HG02884 (cell line): ENCODE measurements at regions not wholly inside any gene's neighbourhood (a gene's known extent, or its start where the extent isn't known, plus 50 kb on each side); places are given as distances from the start of the nearest gene placed in this dataset.
"Not testable (repeated sequence)": the region's sequence is repeated elsewhere in the genome, so short reads cannot be mapped to it uniquely, and the experiment has no call there.

ENCODE experiments used
- ATAC-seq: cut with Tn5 transposase; IDR thresholded peaks from one replicate; pipeline ENCODE4 v1.9.1; 2021; ENCODE audit warnings: mild to moderate bottlenecking, moderate library complexity; ENCODE audit not compliant: unreplicated experiment

DNA sequence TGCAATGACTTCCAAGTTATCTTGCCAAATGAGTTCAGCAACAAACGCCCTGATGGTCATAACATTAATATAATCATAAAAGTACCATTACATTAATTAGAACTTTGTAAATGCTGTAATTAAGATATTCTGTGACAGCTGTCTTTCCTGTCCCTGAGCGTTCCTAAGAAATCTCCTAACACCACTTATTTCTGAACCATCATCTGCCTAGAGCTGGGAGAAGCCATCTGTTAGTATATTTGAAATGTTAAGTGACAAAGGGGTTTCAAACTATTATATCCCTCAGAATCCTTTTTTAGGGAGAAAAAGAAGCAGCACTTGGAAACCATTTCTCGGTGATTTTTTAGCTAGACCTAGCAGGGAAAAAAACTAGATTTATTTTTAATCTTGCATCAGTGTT, 657.5 kb downstream of the FAM181B start:
- no peak for ATAC-seq

DNA sequence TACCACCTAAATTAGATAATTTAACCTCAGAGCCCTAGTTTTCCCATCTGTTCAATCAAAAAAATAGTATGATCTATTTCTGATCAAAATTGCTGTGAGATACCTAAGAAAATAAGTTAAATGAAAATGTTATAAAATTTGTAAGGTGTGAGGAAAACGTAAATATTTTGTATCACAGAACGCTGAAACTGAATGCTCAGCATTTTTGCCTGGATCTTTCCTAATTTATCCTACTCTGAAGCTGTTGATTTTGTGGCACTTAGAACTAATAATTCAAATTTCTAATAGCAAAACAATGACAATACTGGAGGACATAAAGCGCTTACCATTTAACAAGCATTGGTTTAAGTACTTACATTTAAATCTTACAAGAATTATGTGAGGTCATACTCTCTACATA, 674.2 kb downstream of the FAM181B start:
- no peak for ATAC-seq

- no peak for ATAC-seq
These were observed 677.2 kb downstream of the FAM181B start for GRCh38 chr11:82056450-82056849.

DNA sequence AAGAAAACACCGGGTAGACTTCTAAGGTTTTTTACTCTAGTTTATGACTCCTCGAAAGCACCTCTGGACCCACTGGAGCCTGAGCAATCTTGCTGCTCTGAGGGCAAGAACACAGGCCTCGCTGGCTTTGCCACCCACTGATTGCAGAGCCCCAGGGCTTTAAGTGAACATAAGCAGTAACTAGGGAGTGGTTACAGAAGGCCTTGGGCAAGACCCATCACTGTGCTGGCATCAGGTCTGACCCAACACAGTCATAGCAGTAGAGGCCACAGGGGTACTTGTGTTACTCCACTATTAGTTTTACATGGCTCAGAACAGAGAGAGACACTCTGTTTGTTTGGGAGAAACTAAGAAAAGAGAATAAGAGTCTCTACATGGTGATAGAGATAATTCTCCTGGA, 684.5 kb downstream of the FAM181B start:
- ATAC-seq = no peak

GRCh38 chr11:82047200-82047599, 686.5 kb downstream of the FAM181B start:
- no peak for ATAC-seq

DNA sequence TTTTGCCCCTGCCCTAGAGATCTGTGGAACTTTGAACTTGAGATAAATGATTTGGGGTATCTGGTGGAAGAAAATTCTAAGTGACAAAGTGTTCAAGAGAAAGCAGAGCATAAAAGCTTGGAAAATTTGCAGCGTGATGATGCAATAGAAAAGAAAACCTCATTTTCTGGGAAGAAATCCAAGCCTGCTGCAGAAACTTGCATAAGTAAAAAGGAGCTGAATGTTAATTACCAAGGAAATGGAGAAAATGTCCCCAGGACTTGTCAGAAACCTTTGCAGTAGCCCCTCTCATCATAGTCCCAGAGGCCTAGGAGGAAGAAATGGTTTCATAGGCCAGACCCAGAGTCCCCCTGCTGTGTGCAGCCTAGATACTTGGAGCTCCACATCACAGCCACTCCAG, 686.9 kb downstream of the FAM181B start:
- ATAC-seq = no peak

GRCh38 chr11:82045748-82046457, 687.8 kb downstream of the FAM181B start:
- no peak for ATAC-seq

- ATAC-seq = no peak
These were observed 690.3 kb downstream of the FAM181B start for GRCh38 chr11:82043316-82043715.

DNA sequence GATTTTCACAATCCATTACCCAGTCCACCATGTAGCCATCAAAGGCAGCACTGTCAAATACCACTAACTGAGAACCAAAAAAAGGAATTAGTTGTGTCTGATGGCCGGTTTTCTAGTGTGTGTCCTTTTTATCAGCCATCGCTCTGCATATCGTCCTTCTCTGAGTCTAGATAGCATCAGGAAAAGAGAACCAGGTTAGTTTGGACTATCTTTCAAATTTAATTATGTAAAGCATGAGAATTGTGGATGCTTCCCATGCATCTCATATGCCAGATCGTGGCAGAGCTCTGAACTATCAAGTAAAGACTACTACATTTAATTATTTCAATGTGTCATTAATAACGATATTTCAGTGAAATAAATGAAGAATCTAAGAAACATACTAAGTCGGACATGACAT, 691.9 kb downstream of the FAM181B start:
- ATAC-seq = no peak

GRCh38 chr11:82038154-82038553, 695.5 kb downstream of the FAM181B start:
- no peak for ATAC-seq

- ATAC-seq = no peak
These were observed 699.1 kb downstream of the FAM181B start for GRCh38 chr11:82034527-82034926.

DNA sequence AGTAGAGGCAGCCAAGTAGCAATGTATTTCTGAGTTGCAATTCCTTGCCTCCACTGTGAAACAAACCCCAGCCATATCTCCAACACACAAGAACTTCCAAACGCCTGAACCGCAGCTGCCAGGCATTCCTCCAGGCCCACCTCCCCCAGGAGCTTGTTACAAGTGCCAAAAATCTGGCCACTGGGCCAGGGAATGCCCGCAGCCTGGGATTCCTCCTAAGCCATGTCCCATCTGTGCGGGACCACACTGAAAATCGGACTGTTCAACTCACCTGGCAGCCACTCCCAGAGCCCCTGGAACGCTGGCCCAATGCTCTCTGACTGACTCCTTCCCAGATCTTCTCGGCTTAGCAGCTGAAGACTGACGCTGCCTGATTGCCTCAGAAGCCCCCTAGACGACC, 706.3 kb downstream of the FAM181B start:
- not testable (repeated sequence) for ATAC-seq

DNA sequence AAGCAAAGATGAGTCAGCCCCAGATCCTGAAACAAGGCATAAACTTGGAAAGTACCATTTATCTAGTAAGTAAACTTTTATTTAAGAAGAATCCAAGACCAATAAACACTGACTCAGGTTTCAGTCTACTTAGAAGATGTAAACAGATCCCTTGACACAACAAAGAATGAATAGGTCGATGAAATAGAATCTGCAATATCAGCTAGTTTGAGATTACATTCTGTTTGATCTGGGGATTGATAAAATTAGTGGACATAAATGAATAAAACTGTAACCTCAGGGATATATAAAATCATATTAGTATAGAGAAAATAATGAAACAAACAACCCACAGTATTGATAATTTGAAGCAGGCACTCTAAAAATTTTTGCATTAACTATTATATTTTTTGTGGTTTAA, 708.9 kb downstream of the FAM181B start:
- ATAC-seq = no peak

- ATAC-seq = no peak
These were observed 721.4 kb downstream of the FAM181B start for GRCh38 chr11:82012276-82012675.

GRCh38 chr11:82009133-82009532, 724.5 kb downstream of the FAM181B start:
- no peak for ATAC-seq

GRCh38 chr11:82007521-82007920, 726.1 kb downstream of the FAM181B start:
- ATAC-seq = no peak

DNA sequence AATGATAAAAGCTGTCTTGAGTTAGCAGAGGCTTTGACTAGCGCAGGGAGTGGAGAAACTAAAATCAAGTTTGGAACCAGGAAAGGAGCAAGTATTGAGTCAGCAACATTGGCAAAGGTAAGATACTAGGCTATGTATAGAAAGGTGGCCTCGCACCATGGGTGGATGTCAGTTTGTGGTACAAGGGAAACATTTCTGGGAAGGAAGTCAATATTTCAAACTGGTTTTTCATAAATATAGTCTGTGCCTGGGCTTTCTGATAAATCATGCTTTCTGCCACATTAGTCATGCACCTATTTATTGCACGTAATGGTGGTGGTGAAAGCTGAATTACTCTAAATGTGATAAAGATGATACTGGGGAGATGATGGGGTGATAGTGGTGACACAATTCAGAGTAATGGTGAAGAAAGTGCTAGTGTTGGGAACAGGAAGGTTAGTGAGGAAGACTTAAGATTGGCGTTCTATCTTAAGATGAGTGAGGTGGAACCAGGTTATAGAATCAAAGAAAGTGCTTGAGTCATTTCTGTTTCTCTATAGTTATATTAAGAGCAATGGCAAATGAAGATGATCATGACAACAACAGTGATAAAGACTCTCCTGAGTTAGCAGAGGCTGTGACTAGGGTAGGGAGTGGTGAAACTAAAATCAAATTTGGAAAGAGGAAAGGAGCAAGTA, 729.0 kb downstream of the FAM181B start:
- ATAC-seq = no peak

DNA sequence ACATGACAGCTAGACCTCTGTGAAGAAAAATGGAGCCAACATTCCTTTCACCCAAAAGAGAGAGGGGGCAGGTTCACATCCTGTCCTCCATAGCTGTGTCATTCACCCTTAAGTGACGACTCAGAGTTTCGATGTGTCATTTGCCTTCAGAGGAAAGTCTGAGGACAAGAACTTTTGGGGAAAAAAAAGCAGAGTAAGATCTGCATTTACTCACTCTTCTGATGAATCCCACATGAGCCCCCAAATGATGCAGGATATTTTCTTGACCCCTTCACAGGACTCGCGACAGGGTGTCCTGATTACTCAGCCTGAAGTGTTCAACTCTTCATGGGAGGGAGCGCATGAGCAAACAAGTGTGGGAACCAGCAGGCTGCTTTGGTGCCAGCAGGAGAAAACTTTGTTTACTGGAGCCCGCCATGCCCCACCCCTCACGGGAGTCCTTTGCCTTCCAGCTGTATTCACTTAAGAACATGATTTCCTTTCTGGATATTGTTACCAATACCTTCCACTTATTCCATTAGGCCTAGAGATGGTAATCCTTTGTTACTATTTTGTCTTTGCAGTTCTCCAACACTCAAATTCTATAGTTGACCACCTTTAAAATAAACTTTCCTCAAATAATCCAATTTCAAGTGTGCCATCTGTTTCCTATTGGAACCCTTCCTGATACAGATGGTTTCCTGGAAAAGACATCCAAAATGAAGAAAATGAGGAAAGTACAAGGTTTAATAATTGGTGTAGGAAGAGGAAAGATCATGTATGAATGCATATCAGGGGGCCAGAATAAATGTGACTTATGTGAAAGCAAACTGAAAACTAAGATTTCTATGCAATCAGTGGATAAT, 729.8 kb downstream of the FAM181B start:
- no peak for ATAC-seq

DNA sequence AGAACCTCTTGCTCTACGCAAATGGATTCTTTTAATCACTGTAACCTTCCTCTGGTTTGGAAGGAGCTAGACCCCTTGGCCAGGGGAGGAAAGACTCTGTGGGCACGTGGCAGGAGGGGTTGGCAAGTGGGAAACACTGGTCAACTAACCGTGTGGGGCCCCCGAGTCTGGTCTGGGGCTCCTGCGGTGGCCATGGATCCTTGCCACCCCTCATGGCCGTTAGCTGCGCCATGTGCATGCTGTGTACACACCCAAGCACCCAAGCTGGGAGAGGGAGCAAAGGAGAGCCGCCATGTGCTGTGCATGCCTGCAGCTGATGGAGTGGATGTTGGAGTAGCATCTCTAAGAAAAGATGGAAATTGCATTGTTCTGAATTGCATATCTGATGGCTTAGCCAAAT, 730.6 kb downstream of the FAM181B start:
- ATAC-seq = no peak

DNA sequence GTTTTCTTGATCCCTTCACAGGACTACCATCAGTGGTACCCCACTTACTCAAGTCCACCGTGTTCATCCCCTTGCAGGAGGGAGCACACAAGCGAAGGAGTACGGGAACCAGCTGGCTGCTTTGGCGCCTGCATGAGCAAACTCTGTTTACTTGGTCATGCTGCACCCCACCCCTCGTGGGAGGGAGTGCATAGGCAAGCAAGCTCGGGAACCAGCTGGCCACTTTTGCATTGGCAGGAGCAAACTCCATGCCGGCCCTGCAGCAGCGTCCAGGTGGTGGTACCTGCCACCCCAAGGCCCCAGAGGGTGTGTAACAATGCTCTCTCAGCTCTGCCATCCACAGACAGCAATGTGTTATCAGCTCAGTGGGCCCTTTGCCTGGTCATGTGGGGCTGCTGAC, 737.8 kb downstream of the FAM181B start:
- no peak for ATAC-seq

- ATAC-seq = no peak
These were observed 739.9 kb downstream of the FAM181B start for GRCh38 chr11:81993755-81994154.
